ENCODE measurements at regions not wholly inside any gene's neighbourhood (a gene's known extent, or its start where the extent isn't known, plus 50 kb on each side); places are given as distances from the start of the nearest gene placed in this dataset.

DNA sequence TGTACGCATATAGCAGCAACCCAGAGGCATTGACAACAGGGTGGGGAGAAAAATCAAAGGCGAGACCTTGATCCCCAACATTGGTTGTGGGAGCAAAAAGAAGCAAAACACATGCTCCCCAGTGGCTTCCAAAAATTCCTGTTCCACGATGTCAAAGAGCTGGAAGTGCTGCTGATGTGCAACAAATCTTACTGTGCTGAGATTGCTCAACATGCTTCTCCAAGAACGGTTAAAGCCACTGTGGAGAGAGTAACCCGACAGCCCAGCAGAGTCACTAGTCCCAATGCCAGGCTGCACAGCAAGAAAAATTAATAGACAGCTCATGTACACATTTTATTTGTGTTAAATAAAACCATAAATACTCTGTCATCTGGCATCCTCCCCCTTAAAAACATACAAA lies 179.9 kb upstream of the PFN2 start:
- WGBS, 2 experiments (ENCODE audit: extremely low coverage in 2 of 2, insufficient read length in 1 of 2) = 6% methylated on average over 2 of the region's 5 CpGs; no CpG with 5 or more reads in 1 of the 2 experiments
- H3K79me1 ChIP-seq (ENCODE audit: low read depth in 1 of 2, low read length in 2 of 2) = no peaks in the 10 kb centered on the region; a peak in 1 of 4 replicates
- no peaks in the 10 kb centered on the region; the same call in 1 of the 2 replicates for H4K20me1 ChIP-seq (ENCODE audit: insufficient read depth, low read length)
- peak overlapping the region; percentile 64 for H2AFZ ChIP-seq (replicated peaks; ENCODE audit: low read length, poor library complexity)
- H4K91ac ChIP-seq (ENCODE audit: insufficient read depth, low read depth, low read length) = no peak overlapping the region
- H2AK9ac ChIP-seq (replicated peaks; ENCODE audit: low read depth, low read length, poor library complexity) = no peak overlapping the region
- H3K4me2 ChIP-seq (ENCODE audit: low read depth, low read length) = 0 out of 2 replicates have a peak overlapping the region, but pooled peaks have one; percentile 12
- peak overlapping the region; percentile 69; the same call in 1 of the 2 replicates for H2AK5ac ChIP-seq (ENCODE audit: low read depth, low read length)
- TF ChIP-seq CHD1 (IDR thresholded peaks at IDR 0.05; ENCODE audit: low read depth, low read length) = no peak
- TF ChIP-seq CEBPB (IDR thresholded peaks at IDR 0.05; ENCODE audit: low read depth, low read length) = peak; percentile 85
- H2BK20ac ChIP-seq (ENCODE audit: low read depth, low read length) = peak overlapping the region; percentile 84; the same call in 1 of the 2 replicates
- H4K8ac ChIP-seq (ENCODE audit: low read depth in 2 of 2, low read length in 2 of 2) = peak overlapping the region in 1 of 2 experiments; percentile 43; a peak in 1 of 4 replicates
- peaks cover 16% of the 10 kb centered on the region for H3K4me1 ChIP-seq (ENCODE audit: control insufficient read depth, insufficient read depth, low read length)
- H4K5ac ChIP-seq (ENCODE audit: low read depth, low read length) = peak overlapping the region; percentile 75; the same call in 1 of the 2 replicates
- H3K9me3 ChIP-seq (ENCODE audit: control insufficient read depth, insufficient read depth, low read length) = no peaks in the 10 kb centered on the region
- ATAC-seq (ENCODE audit: low read depth) (no peak), DNase-seq (peak; percentile 47)
- H3K36me3 ChIP-seq (ENCODE audit: control insufficient read depth, insufficient read depth, low read length) = no peaks in the 10 kb centered on the region
- peak overlapping the region; percentile 47; the same call in 1 of the 2 replicates for H3K18ac ChIP-seq (ENCODE audit: low read depth, low read length)
- in situ Hi-C loops (cut with MboI; ENCODE audit: low sequenced_read_pairs) (no loop called here), intact Hi-C loops (cut with micrococcal nuclease) (no loop called here), dilution Hi-C loops (cut with HindIII; ENCODE audit: low sequenced_read_pairs, unreplicated experiment) (no loop called here)
- H3K4ac ChIP-seq (ENCODE audit: low read depth, low read length) = peak overlapping the region; percentile 41; the same call in 1 of the 2 replicates
- no peak overlapping the region for H2BK5ac ChIP-seq (ENCODE audit: low read depth, low read length, poor library complexity, severe bottlenecking)
- no peak overlapping the region for H3K56ac ChIP-seq (ENCODE audit: extremely low read depth, insufficient read depth, low read length)
- H3K23ac ChIP-seq (ENCODE audit: low read depth, low read length) = peak overlapping the region; percentile 13; the same call in 1 of the 2 replicates
- H3K27me3 ChIP-seq (ENCODE audit: control insufficient read depth, insufficient read depth, low read length) = no peaks in the 10 kb centered on the region
- peak overlapping the region; percentile 56; the same call in 1 of the 2 replicates for H2BK120ac ChIP-seq (ENCODE audit: low read depth, low read length)
- ChIA-PET CTCF (interaction anchor here (0.6 to 1.0 kb wide), 2 partner anchors 42 to 93 kb away, joined by 3 to 5 read pairs; no protein-coding TSS in a partner anchor), POLR2A (ENCODE audit: unreplicated experiment) (no interaction called here)
- peak overlapping the region; percentile 27; the same call in 1 of the 2 replicates for H3K27ac ChIP-seq (ENCODE audit: insufficient read depth, low read length)
- no peak overlapping the region for H3K4me3 ChIP-seq (ENCODE audit: insufficient read depth, low read depth, low read length)
- H3K9me1 ChIP-seq (ENCODE audit: insufficient read depth, low read length) = peaks cover 9% of the 10 kb centered on the region
- peak overlapping the region; percentile 92 for H2BK15ac ChIP-seq (ENCODE audit: low read depth, low read length)
- no TSS peak for BruUV-seq (replicated peaks)
- H3K14ac ChIP-seq (replicated peaks; ENCODE audit: low read depth, low read length) = peak overlapping the region; percentile 53
- no peak overlapping the region for H3K9ac ChIP-seq (ENCODE audit: low read depth, low read length)

All from IMR-90 (cell line).